NT2/D1 (cell line): ENCODE measurements at regions not wholly inside any gene's neighbourhood (a gene's known extent, or its start where the extent isn't known, plus 50 kb on each side); places are given as distances from the start of the nearest gene placed in this dataset.
"Not testable (repeated sequence)": the region's sequence is repeated elsewhere in the genome, so short reads cannot be mapped to it uniquely, and the experiment has no call there.

ENCODE experiments used
- DNase-seq: peaks from one replicate; pipeline ENCODE4 v3.0.0-alpha.2; 2011; ENCODE audit warnings: low read depth, low spot score
- H3K27me3 ChIP-seq: 2 replicates; pipeline ENCODE4 v1.6.0; 2011; ENCODE audit warnings: mild to moderate bottlenecking; ENCODE audit not compliant: insufficient read length, insufficient read depth
- H3K36me3 ChIP-seq: 2 replicates; pipeline ENCODE4 v1.6.1; 2011; ENCODE audit warnings: mild to moderate bottlenecking, low read length, mixed read lengths; ENCODE audit not compliant: insufficient read depth, insufficient read length
- H3K4me1 ChIP-seq: 2 replicates; pipeline ENCODE4 v1.5.1; 2011; ENCODE audit not compliant: insufficient read depth, insufficient read length
- H3K4me3 ChIP-seq: 2 replicates; pipeline ENCODE4 v1.5.1; 2011; ENCODE audit warnings: low read depth; ENCODE audit not compliant: insufficient read length
- H3K9ac ChIP-seq: 2 replicates; pipeline ENCODE4 v1.6.0; 2011; ENCODE audit warnings: low read depth; ENCODE audit not compliant: insufficient read length
- H3K9me3 ChIP-seq: 2 replicates; pipeline ENCODE4 v1.5.1; 2011; ENCODE audit warnings: mild to moderate bottlenecking, low read length; ENCODE audit not compliant: insufficient read depth
- SUZ12 ChIP-seq: IDR thresholded peaks from 2 replicates; pipeline ENCODE4 v1.6.1; 2011; ENCODE audit not compliant: insufficient read length, insufficient read depth; ENCODE audit errors: extremely low read depth
- YY1 ChIP-seq: IDR thresholded peaks from 2 replicates; pipeline ENCODE4 v1.6.1; 2011; ENCODE audit not compliant: insufficient read length, insufficient read depth
- ZNF274 ChIP-seq: IDR thresholded peaks from 2 replicates; pipeline ENCODE4 v1.6.1; 2011; ENCODE audit warnings: mild to moderate bottlenecking, low read depth, low read length

- not testable (repeated sequence) for H3K9ac ChIP-seq, DNase-seq, H3K4me1 ChIP-seq, H3K4me3 ChIP-seq, H3K27me3 ChIP-seq, H3K36me3 ChIP-seq, H3K9me3 ChIP-seq
These were observed 4756.2 kb upstream of the OR11H1 start for GRCh38 chr22:10771744-10772143.

GRCh38 chr22:10773341-10773740 is 4754.7 kb upstream of the OR11H1 start:
- not testable (repeated sequence) for DNase-seq, H3K27me3 ChIP-seq, H3K9ac ChIP-seq

GRCh38 chr22:10775601-10776357 is 4752.2 kb upstream of the OR11H1 start:
- H3K9me3 ChIP-seq, H3K9ac ChIP-seq, H3K4me1 ChIP-seq, H3K27me3 ChIP-seq, H3K36me3 ChIP-seq, H3K4me3 ChIP-seq, DNase-seq: not testable (repeated sequence)

More at GRCh38 chr22:10773341-10773740, 4754.7 kb upstream of the OR11H1 start:
- H3K4me3 ChIP-seq, H3K36me3 ChIP-seq, H3K9me3 ChIP-seq, H3K4me1 ChIP-seq: not testable (repeated sequence)

- not testable (repeated sequence) for DNase-seq, H3K27me3 ChIP-seq, H3K9me3 ChIP-seq, H3K4me1 ChIP-seq, H3K4me3 ChIP-seq, H3K9ac ChIP-seq, H3K36me3 ChIP-seq
These were observed 4751.6 kb upstream of the OR11H1 start for GRCh38 chr22:10776358-10776729.

- not testable (repeated sequence) for DNase-seq, H3K4me1 ChIP-seq, H3K4me3 ChIP-seq, H3K27me3 ChIP-seq, H3K9ac ChIP-seq, H3K36me3 ChIP-seq
- H3K9me3 ChIP-seq: peaks cover 18% of the 10 kb centered on the region
These were observed 4750.3 kb upstream of the OR11H1 start for GRCh38 chr22:10777733-10778132.

GRCh38 chr22:10778296-10778814 is 4749.6 kb upstream of the OR11H1 start:
- Histone ChIP-seq H3K27me3 (no peaks in the 10 kb centered on the region), H3K4me1 (no peaks in the 10 kb centered on the region), H3K36me3 (no peaks in the 10 kb centered on the region), H3K9ac (no peak overlapping the region), H3K9me3 (peaks cover 18% of the 10 kb centered on the region), H3K4me3 (no peak overlapping the region)
- DNase-seq: no peak
- TF ChIP-seq YY1 (no peak), SUZ12 (no peak)

- peaks cover 18% of the 10 kb centered on the region for H3K9me3 ChIP-seq
These were observed 4748.8 kb upstream of the OR11H1 start for GRCh38 chr22:10779200-10779599.

GRCh38 chr22:10780281-10780680 is 4747.7 kb upstream of the OR11H1 start:
- no peaks in the 10 kb centered on the region for H3K27me3 ChIP-seq
- no peaks in the 10 kb centered on the region for H3K36me3 ChIP-seq
- TF ChIP-seq ZNF274 (no peak), YY1 (no peak), SUZ12 (no peak)
- no peaks in the 10 kb centered on the region for H3K4me1 ChIP-seq
- H3K4me3 ChIP-seq: no peak overlapping the region
- no peak overlapping the region for H3K9ac ChIP-seq
- peaks cover 18% of the 10 kb centered on the region for H3K9me3 ChIP-seq
- no peak for DNase-seq

More at GRCh38 chr22:10779200-10779599, 4748.8 kb upstream of the OR11H1 start:
- H3K4me1 ChIP-seq, DNase-seq, H3K27me3 ChIP-seq, H3K36me3 ChIP-seq, H3K9ac ChIP-seq, H3K4me3 ChIP-seq: not testable (repeated sequence)
